ENCODE measurements at regions not wholly inside any gene's neighbourhood (a gene's known extent, or its start where the extent isn't known, plus 50 kb on each side); places are given as distances from the start of the nearest gene placed in this dataset.
"Not testable (repeated sequence)": the region's sequence is repeated elsewhere in the genome, so short reads cannot be mapped to it uniquely, and the experiment has no call there.

GRCh38 chr2:118616432-118616831 is 231.0 kb downstream of the EN1 start:
- no peak for DNase-seq (ENCODE audit: low read depth, low spot score)

GRCh38 chr2:118614841-118615271 is 232.6 kb downstream of the EN1 start:
- DNase-seq (ENCODE audit: low read depth, low spot score) = no peak

DNA sequence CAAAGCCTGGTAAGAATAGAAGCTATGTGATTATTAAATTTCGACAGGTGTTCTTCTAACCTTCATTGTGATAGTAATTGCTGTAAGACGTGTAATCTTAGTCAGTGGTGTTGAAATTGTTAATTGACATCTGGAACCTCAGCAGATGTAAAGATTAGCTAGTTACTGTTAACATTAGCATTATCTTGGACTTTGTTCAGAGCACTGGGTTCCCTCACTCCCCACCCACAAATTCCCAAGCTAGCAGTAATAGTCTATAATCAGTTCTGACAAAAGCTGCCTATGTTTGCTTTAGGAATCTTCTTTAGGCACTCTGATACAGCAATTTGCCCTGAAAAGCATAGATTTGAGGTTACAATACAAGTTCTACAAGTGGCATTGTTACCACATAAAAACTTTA is 233.7 kb downstream of the EN1 start:
- no peak for DNase-seq (ENCODE audit: low read depth, low spot score)

- no peak for DNase-seq (ENCODE audit: low read depth, low spot score)
These were observed 235.8 kb downstream of the EN1 start for GRCh38 chr2:118611691-118612090.

GRCh38 chr2:118609138-118609537 is 238.3 kb downstream of the EN1 start:
- DNase-seq (ENCODE audit: low read depth, low spot score) = no peak

DNA sequence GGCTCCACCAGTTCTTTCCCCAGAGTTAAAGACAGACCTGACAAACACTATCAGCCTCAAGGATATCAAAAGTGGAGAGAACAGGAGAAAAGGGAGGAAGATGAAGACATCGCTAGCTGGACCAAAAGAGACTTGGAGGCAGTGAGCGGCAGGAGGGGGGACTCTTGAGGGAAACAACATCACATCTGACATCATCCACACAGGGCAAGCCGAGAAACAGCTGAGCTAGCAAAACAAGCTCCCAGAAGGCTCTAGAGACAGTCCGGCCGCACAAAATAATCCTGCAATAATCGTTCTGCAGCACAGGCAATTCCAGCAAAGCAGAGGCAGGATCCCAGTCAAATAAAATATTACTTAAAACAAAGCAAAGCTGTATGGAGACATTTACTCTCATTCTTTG is 239.8 kb downstream of the EN1 start:
- DNase-seq (ENCODE audit: low read depth, low spot score) = no peak

DNA sequence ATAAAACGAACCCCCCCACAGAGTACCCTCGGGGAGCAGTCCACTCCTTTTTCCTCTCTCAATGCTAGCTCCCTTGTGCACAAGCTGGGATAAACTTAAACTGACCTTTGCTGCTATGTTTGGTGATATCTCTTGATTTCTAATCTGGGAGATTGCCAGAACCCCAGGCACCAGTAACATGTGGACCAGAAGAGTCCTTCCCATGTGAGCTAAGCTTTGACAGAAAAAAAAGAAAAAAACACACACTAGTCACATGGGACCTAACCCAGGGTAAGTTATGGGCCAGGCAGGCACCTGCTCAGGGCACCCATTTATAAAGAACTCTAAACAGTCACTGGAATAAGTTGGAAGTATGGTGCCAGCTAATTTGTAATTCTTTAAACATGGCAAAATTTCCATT is 242.6 kb downstream of the EN1 start:
- DNase-seq (ENCODE audit: low read depth, low spot score) = no peak

DNA sequence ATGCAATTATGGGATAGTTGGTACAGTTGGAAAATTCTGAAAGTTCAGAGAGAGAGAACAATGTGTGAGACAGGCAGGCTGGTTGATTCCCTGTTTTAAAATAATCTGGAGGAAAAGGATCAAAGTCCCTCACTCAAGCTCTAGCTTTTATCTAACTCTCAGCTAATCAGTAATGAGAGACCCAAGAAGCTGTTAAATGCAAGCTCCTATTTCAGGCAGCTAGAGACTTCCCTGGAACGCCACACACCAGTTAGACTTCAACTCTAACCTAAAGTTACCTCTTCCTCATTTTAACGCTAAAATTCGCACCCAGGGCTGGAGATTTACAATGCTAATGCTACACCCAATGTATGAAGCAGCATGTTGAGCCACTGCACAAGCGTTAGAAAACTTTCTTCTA is 243.1 kb downstream of the EN1 start:
- no peak for DNase-seq (ENCODE audit: low read depth, low spot score)

DNA sequence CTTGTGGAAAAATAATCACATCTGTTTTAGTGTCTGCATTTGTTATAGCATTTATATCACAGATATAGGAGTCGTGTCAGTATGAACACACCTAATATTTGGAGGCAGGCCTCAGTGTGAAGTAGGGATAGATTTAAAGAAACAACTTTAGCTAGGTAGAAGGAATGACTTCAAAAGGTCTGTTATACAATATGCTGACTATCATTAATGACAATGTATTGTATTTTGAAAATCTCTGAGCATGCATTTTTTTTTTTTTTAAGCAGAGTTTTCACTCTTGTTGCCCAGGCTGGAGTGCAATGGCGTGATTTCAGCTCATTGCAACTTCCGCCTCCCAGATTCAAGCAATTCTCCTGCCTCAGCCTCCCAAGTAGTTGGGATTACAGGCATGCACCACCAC is 248.3 kb downstream of the EN1 start:
- no peak for DNase-seq (ENCODE audit: low read depth, low spot score)

- no peak for DNase-seq (ENCODE audit: low read depth, low spot score)
These were observed 250.8 kb downstream of the EN1 start for GRCh38 chr2:118596620-118597019.

GRCh38 chr2:118593257-118593656 is 254.2 kb downstream of the EN1 start:
- DNase-seq (ENCODE audit: low read depth, low spot score) = no peak

GRCh38 chr2:118591223-118591622 is 256.2 kb downstream of the EN1 start:
- no peak for DNase-seq (ENCODE audit: low read depth, low spot score)

GRCh38 chr2:118589721-118590120 is 257.7 kb downstream of the EN1 start:
- no peak for DNase-seq (ENCODE audit: low read depth, low spot score)

GRCh38 chr2:118588850-118589249 is 258.6 kb downstream of the EN1 start:
- DNase-seq (ENCODE audit: low read depth, low spot score) = no peak

GRCh38 chr2:118586312-118586711 is 261.1 kb downstream of the EN1 start:
- DNase-seq (ENCODE audit: low read depth, low spot score) = no peak

DNA sequence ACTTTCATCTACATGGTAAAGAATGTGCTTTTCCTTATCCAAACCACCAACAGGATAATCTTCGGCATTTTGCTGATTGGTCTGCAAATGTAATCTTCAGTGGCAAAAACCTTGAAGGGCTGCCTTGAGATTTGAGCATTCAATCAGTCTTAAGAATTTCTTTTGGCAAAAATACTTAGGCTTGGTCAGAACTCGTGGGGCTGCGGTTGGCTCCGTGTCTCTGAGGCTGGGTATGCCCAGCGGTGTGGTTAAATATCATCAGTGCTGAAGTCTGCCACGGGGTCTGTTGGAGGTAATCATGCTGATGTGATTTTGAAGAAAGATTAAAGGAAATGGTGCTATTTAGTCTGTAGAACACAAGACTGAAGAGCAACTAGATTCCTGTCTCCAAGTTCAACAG is 262.6 kb downstream of the EN1 start:
- DNase-seq (ENCODE audit: low read depth, low spot score) = no peak

GRCh38 chr2:118584062-118584749 is 263.2 kb downstream of the EN1 start:
- DNase-seq (ENCODE audit: low read depth, low spot score) = no peak

- no peak for DNase-seq (ENCODE audit: low read depth, low spot score)
These were observed 265.4 kb downstream of the EN1 start for GRCh38 chr2:118582058-118582457.

- DNase-seq (ENCODE audit: low read depth, low spot score) = no peak
These were observed 266.8 kb downstream of the EN1 start for GRCh38 chr2:118580651-118581050.

- DNase-seq (ENCODE audit: low read depth, low spot score) = no peak
These were observed 267.3 kb downstream of the EN1 start for GRCh38 chr2:118580107-118580506.

DNA sequence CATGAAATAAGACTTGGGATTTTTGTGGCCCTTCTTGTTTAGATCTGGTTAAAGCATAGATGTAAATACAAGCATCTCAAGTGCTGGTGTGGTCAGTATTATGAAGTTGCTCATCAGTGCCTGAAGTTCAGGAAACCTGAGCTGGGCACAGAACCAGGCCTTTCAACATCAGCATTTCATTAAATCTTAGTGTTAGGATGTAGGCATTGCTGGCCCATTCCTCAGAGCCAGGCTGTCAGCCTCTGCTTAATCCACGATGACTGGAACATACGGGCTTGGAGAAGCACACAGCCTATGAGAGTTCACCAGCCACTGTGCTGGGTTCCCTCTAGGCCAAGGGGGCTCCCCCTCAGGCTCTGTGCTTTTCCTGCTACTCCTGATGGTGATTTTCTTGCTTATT is 270.2 kb downstream of the EN1 start:
- no peak for DNase-seq (ENCODE audit: low read depth, low spot score)

- no peak for DNase-seq (ENCODE audit: low read depth, low spot score)
These were observed 271.2 kb downstream of the EN1 start for GRCh38 chr2:118576109-118576855.

DNA sequence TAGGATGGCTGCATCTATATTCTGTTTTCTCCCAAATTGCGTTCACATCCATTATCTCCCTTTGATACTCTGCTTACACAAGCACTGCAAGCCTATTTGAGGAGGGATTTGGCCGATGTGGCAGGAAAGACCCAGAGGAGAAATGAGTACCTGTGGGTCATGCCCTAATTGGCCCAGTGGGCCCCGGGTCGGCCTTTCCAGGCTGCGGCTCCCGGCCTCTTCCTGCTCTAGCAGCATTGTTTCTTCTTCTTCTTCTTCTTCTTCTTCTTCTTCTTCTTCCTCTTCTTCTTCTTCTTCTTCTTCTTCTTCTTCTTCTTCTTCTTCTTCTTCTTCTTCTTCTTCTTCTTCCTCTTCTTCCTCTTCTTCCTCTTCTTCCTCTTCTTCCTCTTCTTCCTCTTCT is 275.1 kb downstream of the EN1 start:
- not testable (repeated sequence) for DNase-seq (ENCODE audit: low read depth, low spot score)

Data from activated CD4-positive, CD25-positive, alpha-beta regulatory T cell treated with anti-CD3 and anti-CD28 coated beads, Interleukin-2, amount 50 U/mL, for 16 hours (primary cell).